ENCODE measurements at regions not wholly inside any gene's neighbourhood (a gene's known extent, or its start where the extent isn't known, plus 50 kb on each side); places are given as distances from the start of the nearest gene placed in this dataset.
"Not testable (repeated sequence)": the region's sequence is repeated elsewhere in the genome, so short reads cannot be mapped to it uniquely, and the experiment has no call there.

- H3K4me1 ChIP-seq (ENCODE audit: control insufficient read depth in 5 of 5, insufficient read depth in 5 of 5, low read length in 5 of 5) = no peaks in the 10 kb centered on the region
- H3K9ac ChIP-seq (ENCODE audit: low read length in 5 of 5) = no peak overlapping the region
- H3K27me3 ChIP-seq (ENCODE audit: control insufficient read depth in 5 of 5, insufficient read depth in 4 of 5, low read length in 5 of 5) = peaks cover 0 to 5% (median 0%) of the 10 kb centered on the region in 5 donors
- peaks cover 0 to 2% (median 0%) of the 10 kb centered on the region in 5 donors for H3K9me3 ChIP-seq (ENCODE audit: control insufficient read depth in 5 of 5, low read length in 5 of 5)
- H3K27ac ChIP-seq (ENCODE audit: low read depth, low read length) = no peak overlapping the region
- no peaks in the 10 kb centered on the region for H3K36me3 ChIP-seq (ENCODE audit: control insufficient read depth in 5 of 5, insufficient read depth in 5 of 5, low read length in 5 of 5)
- H3K4me3 ChIP-seq (ENCODE audit: low read depth in 1 of 5, low read length in 5 of 5) = no peak overlapping the region
These were observed 341.2 kb upstream of the IRX2 start for GRCh38 chr5:3092664-3093063.

DNA sequence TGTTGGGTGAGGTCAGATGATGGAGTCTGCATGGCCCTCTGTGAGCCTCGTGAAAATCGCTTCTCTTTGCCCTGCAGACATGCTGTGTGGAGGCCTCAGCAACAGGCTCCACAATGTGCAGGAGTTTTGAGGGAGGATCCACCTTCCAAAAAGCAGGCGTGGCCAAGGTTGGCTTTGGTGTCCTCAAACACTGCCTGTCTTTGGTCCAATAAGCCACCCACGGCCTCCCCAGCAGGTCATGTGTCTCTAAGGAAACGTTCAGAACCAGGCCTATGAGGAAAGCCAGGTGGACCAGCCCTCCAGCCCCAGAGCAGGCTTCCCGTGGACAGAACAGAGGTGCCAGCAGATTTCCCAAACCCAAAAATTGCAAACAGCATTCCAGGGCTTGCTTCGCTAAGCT is 340.7 kb upstream of the IRX2 start:
- H3K4me1 ChIP-seq (ENCODE audit: control insufficient read depth in 5 of 5, insufficient read depth in 5 of 5, low read length in 5 of 5) = no peaks in the 10 kb centered on the region
- peaks cover 0 to 2% (median 0%) of the 10 kb centered on the region in 5 donors for H3K9me3 ChIP-seq (ENCODE audit: control insufficient read depth in 5 of 5, low read length in 5 of 5)
- H3K27me3 ChIP-seq (ENCODE audit: control insufficient read depth in 5 of 5, insufficient read depth in 4 of 5, low read length in 5 of 5) = peaks cover 0 to 5% (median 0%) of the 10 kb centered on the region in 5 donors
- no peak overlapping the region for H3K4me3 ChIP-seq (ENCODE audit: low read depth in 1 of 5, low read length in 5 of 5)
- H3K36me3 ChIP-seq (ENCODE audit: control insufficient read depth in 5 of 5, insufficient read depth in 5 of 5, low read length in 5 of 5) = no peaks in the 10 kb centered on the region
- no peak overlapping the region for H3K9ac ChIP-seq (ENCODE audit: low read length in 5 of 5)
- no peak overlapping the region for H3K27ac ChIP-seq (ENCODE audit: low read depth, low read length)

- H3K4me1 ChIP-seq (ENCODE audit: control insufficient read depth in 5 of 5, insufficient read depth in 5 of 5, low read length in 5 of 5) = no peaks in the 10 kb centered on the region
- peaks cover 0 to 2% (median 0%) of the 10 kb centered on the region in 5 donors for H3K9me3 ChIP-seq (ENCODE audit: control insufficient read depth in 5 of 5, low read length in 5 of 5)
- H3K9ac ChIP-seq (ENCODE audit: low read length in 5 of 5) = no peak overlapping the region
- peaks cover 0 to 5% (median 0%) of the 10 kb centered on the region in 5 donors for H3K27me3 ChIP-seq (ENCODE audit: control insufficient read depth in 5 of 5, insufficient read depth in 4 of 5, low read length in 5 of 5)
- no peak overlapping the region for H3K4me3 ChIP-seq (ENCODE audit: low read depth in 1 of 5, low read length in 5 of 5)
- H3K36me3 ChIP-seq (ENCODE audit: control insufficient read depth in 5 of 5, insufficient read depth in 5 of 5, low read length in 5 of 5) = no peaks in the 10 kb centered on the region
- H3K27ac ChIP-seq (ENCODE audit: low read depth, low read length) = no peak overlapping the region
These were observed 339.7 kb upstream of the IRX2 start for GRCh38 chr5:3091040-3091774.

- not testable (repeated sequence) for H3K27me3 ChIP-seq (ENCODE audit: control insufficient read depth in 5 of 5, insufficient read depth in 4 of 5, low read length in 5 of 5); H3K9ac ChIP-seq (ENCODE audit: low read length in 5 of 5); H3K4me1 ChIP-seq (ENCODE audit: control insufficient read depth in 5 of 5, insufficient read depth in 5 of 5, low read length in 5 of 5); H3K9me3 ChIP-seq (ENCODE audit: control insufficient read depth in 5 of 5, low read length in 5 of 5); H3K36me3 ChIP-seq (ENCODE audit: control insufficient read depth in 5 of 5, insufficient read depth in 5 of 5, low read length in 5 of 5); H3K4me3 ChIP-seq (ENCODE audit: low read depth in 1 of 5, low read length in 5 of 5); H3K27ac ChIP-seq (ENCODE audit: low read depth, low read length)
These were observed 338.8 kb upstream of the IRX2 start for GRCh38 chr5:3090305-3090704.

- peaks cover 4 to 13% (median 8%) of the 10 kb centered on the region in 5 donors for H3K9me3 ChIP-seq (ENCODE audit: control insufficient read depth in 5 of 5, low read length in 5 of 5)
- H3K9ac ChIP-seq (ENCODE audit: low read length in 5 of 5) = no peak overlapping the region
- no peak overlapping the region for H3K27ac ChIP-seq (ENCODE audit: low read depth, low read length)
These were observed 328.9 kb upstream of the IRX2 start for GRCh38 chr5:3080366-3080765.

DNA sequence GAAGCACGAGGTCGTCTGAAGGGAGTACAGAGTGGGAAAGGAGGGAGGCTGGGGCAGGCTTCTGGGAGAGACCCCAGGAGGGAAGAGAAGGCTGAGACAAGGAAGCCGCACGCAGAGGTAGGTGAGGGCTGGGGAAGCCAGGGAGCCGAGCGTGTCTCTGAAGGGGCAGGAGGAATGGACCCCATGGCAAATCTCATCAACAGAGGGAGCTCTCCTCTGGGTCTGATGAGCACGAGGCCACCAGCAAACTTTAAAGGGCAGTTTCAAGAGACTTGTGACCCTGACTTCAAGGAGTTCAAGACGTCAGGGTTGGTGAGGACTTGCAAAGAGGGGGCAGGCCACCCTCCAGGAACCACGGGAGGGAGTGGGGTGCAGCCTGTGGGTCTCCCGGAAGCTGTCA is 326.2 kb upstream of the IRX2 start:
- no peak overlapping the region for H3K4me3 ChIP-seq (ENCODE audit: low read depth in 1 of 5, low read length in 5 of 5)
- peaks cover 11 to 31% (median 22%) of the 10 kb centered on the region in 5 donors for H3K9me3 ChIP-seq (ENCODE audit: control insufficient read depth in 5 of 5, low read length in 5 of 5)
- H3K36me3 ChIP-seq (ENCODE audit: control insufficient read depth in 5 of 5, insufficient read depth in 5 of 5, low read length in 5 of 5) = no peaks in the 10 kb centered on the region
- H3K9ac ChIP-seq (ENCODE audit: low read length in 5 of 5) = no peak overlapping the region
- no peaks in the 10 kb centered on the region for H3K27me3 ChIP-seq (ENCODE audit: control insufficient read depth in 5 of 5, insufficient read depth in 4 of 5, low read length in 5 of 5)
- no peak overlapping the region for H3K27ac ChIP-seq (ENCODE audit: low read depth, low read length)
- no peaks in the 10 kb centered on the region for H3K4me1 ChIP-seq (ENCODE audit: control insufficient read depth in 5 of 5, insufficient read depth in 5 of 5, low read length in 5 of 5)

More at GRCh38 chr5:3080366-3080765, 328.9 kb upstream of the IRX2 start:
- no peaks in the 10 kb centered on the region for H3K27me3 ChIP-seq (ENCODE audit: control insufficient read depth in 5 of 5, insufficient read depth in 4 of 5, low read length in 5 of 5)
- H3K36me3 ChIP-seq (ENCODE audit: control insufficient read depth in 5 of 5, insufficient read depth in 5 of 5, low read length in 5 of 5) = no peaks in the 10 kb centered on the region
- H3K4me1 ChIP-seq (ENCODE audit: control insufficient read depth in 5 of 5, insufficient read depth in 5 of 5, low read length in 5 of 5) = no peaks in the 10 kb centered on the region
- H3K4me3 ChIP-seq (ENCODE audit: low read depth in 1 of 5, low read length in 5 of 5) = no peak overlapping the region

GRCh38 chr5:3075309-3075708 is 323.8 kb upstream of the IRX2 start:
- no peaks in the 10 kb centered on the region for H3K4me1 ChIP-seq (ENCODE audit: control insufficient read depth in 5 of 5, insufficient read depth in 5 of 5, low read length in 5 of 5)
- H3K27me3 ChIP-seq (ENCODE audit: control insufficient read depth in 5 of 5, insufficient read depth in 4 of 5, low read length in 5 of 5) = no peaks in the 10 kb centered on the region
- H3K36me3 ChIP-seq (ENCODE audit: control insufficient read depth in 5 of 5, insufficient read depth in 5 of 5, low read length in 5 of 5) = no peaks in the 10 kb centered on the region
- no peak overlapping the region for H3K4me3 ChIP-seq (ENCODE audit: low read depth in 1 of 5, low read length in 5 of 5)
- H3K9ac ChIP-seq (ENCODE audit: low read length in 5 of 5) = no peak overlapping the region
- no peak overlapping the region for H3K27ac ChIP-seq (ENCODE audit: low read depth, low read length)
- peaks cover 11 to 40% (median 26%) of the 10 kb centered on the region in 5 donors for H3K9me3 ChIP-seq (ENCODE audit: control insufficient read depth in 5 of 5, low read length in 5 of 5)

GRCh38 chr5:3068401-3068800 is 316.9 kb upstream of the IRX2 start:
- Histone ChIP-seq H3K27me3 (ENCODE audit: control insufficient read depth in 5 of 5, insufficient read depth in 4 of 5, low read length in 5 of 5) (peaks cover 0 to 2% (median 0%) of the 10 kb centered on the region in 5 donors), H3K27ac (ENCODE audit: low read depth, low read length) (no peak overlapping the region), H3K4me1 (ENCODE audit: control insufficient read depth in 5 of 5, insufficient read depth in 5 of 5, low read length in 5 of 5) (no peaks in the 10 kb centered on the region), H3K9me3 (ENCODE audit: control insufficient read depth in 5 of 5, low read length in 5 of 5) (peaks cover 0 to 15% (median 9%) of the 10 kb centered on the region in 5 donors), H3K9ac (ENCODE audit: low read length in 5 of 5) (no peak overlapping the region), H3K36me3 (ENCODE audit: control insufficient read depth in 5 of 5, insufficient read depth in 5 of 5, low read length in 5 of 5) (no peaks in the 10 kb centered on the region), H3K4me3 (ENCODE audit: low read depth in 1 of 5, low read length in 5 of 5) (no peak overlapping the region)

- Histone ChIP-seq H3K27me3 (ENCODE audit: control insufficient read depth in 5 of 5, insufficient read depth in 4 of 5, low read length in 5 of 5) (peaks cover 0 to 18% (median 11%) of the 10 kb centered on the region in 5 donors), H3K9me3 (ENCODE audit: control insufficient read depth in 5 of 5, low read length in 5 of 5) (peaks cover 0 to 19% (median 11%) of the 10 kb centered on the region in 5 donors)
These were observed 308.8 kb upstream of the IRX2 start for GRCh38 chr5:3060283-3060682.

DNA sequence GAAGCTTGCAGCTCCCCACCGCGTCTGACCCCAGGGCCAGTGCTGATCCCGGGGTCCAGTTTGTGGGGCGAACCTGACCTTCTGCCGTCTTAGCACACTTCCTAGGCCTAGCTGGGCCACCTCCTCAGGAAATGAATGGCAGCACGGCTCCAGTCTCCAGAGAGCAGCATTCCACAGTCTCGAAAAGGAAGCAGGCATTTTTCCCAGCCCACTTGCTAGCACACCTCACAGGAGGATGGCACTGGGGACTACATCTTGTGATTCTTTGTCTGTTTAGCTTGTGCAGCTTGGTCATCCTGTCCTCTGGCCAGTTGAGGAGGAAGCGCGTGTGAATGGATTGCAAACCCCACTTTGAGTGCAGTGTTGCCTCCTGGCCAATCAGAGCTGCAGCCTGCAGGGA is 308.0 kb upstream of the IRX2 start:
- no peak overlapping the region for H3K27ac ChIP-seq (ENCODE audit: low read depth, low read length)
- H3K36me3 ChIP-seq (ENCODE audit: control insufficient read depth in 5 of 5, insufficient read depth in 5 of 5, low read length in 5 of 5) = no peaks in the 10 kb centered on the region
- H3K9ac ChIP-seq (ENCODE audit: low read length in 5 of 5) = no peak overlapping the region
- peaks cover 0 to 18% (median 11%) of the 10 kb centered on the region in 5 donors for H3K27me3 ChIP-seq (ENCODE audit: control insufficient read depth in 5 of 5, insufficient read depth in 4 of 5, low read length in 5 of 5)
- H3K4me3 ChIP-seq (ENCODE audit: low read depth in 1 of 5, low read length in 5 of 5) = no peak overlapping the region
- H3K4me1 ChIP-seq (ENCODE audit: control insufficient read depth in 5 of 5, insufficient read depth in 5 of 5, low read length in 5 of 5) = peaks cover 0 to 4% (median 0%) of the 10 kb centered on the region in 5 donors
- peaks cover 0 to 19% (median 11%) of the 10 kb centered on the region in 5 donors for H3K9me3 ChIP-seq (ENCODE audit: control insufficient read depth in 5 of 5, low read length in 5 of 5)

More at GRCh38 chr5:3060283-3060682, 308.8 kb upstream of the IRX2 start:
- Histone ChIP-seq H3K9ac (ENCODE audit: low read length in 5 of 5) (no peak overlapping the region), H3K4me3 (ENCODE audit: low read depth in 1 of 5, low read length in 5 of 5) (no peak overlapping the region), H3K27ac (ENCODE audit: low read depth, low read length) (no peak overlapping the region), H3K36me3 (ENCODE audit: control insufficient read depth in 5 of 5, insufficient read depth in 5 of 5, low read length in 5 of 5) (no peaks in the 10 kb centered on the region), H3K4me1 (ENCODE audit: control insufficient read depth in 5 of 5, insufficient read depth in 5 of 5, low read length in 5 of 5) (peaks cover 0 to 4% (median 0%) of the 10 kb centered on the region in 5 donors)

All from subcutaneous abdominal adipose tissue (tissue), 5 donors.